ENCODE measurements at regions not wholly inside any gene's neighbourhood (a gene's known extent, or its start where the extent isn't known, plus 50 kb on each side); places are given as distances from the start of the nearest gene placed in this dataset.

DNA sequence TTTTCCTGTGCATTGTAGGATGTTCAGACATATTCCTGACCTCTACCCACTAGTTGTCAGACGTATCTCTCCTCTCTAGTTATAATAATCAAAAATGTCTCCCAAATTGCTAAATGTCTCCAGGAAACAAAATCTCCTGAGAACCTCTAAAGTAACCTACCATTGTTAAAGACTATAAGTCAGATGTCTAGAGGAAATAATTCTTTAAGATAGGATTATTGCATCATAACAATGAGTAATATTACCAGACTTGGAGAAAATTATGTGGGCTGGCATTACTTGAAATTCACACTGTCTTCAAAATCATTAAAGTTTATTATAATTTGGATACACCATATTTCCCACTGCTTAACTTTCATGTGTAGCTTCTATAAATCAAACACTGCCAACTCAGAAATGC, 643.0 kb upstream of the ADGRL2 start:
- DNase-seq (ENCODE audit: low read depth in 2 of 2) = no peak

- DNase-seq (ENCODE audit: low read depth in 2 of 2) = no peak
These were observed 643.8 kb upstream of the ADGRL2 start for GRCh38 chr1:81156887-81157286.

DNA sequence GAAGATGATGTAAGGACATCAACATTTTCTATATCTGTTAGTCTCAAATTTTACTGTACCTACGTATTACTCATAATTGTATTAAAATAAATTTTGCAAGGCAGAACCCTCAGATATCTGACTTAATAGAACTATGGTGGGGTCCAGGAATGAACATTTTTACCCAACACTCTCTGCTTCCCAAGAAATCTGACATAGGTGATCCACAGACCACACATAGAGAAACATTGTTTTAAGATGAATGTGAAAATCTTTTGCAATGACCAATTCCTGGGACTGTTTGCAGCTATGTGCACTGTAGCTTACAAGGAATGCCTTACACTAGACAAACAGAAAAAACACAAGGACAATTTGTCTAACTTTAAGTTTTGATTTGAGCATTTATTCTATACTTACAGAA, 645.6 kb upstream of the ADGRL2 start:
- DNase-seq (ENCODE audit: low read depth in 2 of 2) = no peak

- DNase-seq (ENCODE audit: low read depth in 2 of 2) = no peak
These were observed 649.5 kb upstream of the ADGRL2 start for GRCh38 chr1:81151206-81151605.

- no peak for DNase-seq (ENCODE audit: low read depth in 2 of 2)
These were observed 650.9 kb upstream of the ADGRL2 start for GRCh38 chr1:81149649-81150325.

DNA sequence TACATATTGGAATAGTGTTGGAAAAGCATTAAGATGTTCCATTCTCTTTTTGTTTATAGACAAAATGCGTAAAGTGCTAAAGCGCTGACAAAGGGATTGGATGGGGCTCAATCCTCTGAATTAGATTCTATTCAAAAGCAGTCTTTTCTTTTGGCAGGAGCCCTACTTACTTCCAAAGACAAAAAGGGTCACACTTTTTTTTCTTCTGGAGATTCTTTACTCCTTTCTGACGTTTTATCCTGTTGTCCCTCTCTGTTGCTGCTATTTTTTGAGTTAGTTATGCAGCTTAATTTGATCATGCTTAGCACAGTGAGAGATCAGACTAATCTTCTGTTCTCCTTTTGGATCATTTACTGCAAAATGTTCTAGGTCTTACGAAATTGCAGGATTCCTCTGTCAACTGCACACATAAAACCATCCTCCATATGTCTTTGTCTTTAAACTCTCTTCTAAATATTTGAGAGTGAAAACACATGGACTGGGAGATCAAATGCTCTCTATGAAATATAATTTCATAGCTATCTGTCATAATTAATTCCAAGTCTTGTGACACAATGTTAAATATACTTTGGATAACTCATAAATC, 656.4 kb upstream of the ADGRL2 start:
- no peak for DNase-seq (ENCODE audit: low read depth in 2 of 2)

DNA sequence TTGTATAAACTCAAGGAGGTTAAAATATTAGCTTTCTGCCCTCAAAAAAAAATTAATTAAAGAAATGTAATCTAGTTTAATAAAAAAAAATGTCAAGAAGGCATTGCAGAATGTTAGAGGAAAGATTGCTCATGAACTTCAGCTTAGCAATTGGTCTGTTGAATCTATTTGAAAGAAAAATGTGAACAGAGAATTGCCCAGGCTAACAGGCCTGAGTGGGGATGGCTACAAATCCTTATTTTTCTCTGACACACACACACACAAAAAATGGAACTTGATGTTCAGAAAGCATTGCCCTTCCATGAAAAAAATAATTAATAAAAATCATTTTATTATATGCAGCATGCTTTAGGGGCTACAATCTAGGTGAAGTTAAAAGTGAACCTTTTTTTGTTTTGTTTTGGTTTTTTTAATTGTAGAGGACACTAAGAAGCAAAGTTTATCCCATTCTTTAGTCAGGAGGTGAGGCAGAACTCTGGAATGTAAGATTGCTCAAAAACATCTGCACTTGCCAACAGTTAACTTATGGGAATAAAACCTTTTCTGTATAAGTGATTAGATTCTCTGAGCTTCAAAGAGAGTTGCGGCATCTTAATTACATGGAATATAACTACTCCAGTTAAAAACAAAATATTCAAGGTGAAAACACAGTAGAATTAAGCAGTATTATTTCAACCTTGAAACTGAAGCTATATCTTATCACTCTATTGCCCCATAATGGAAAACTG, 658.5 kb upstream of the ADGRL2 start:
- DNase-seq (ENCODE audit: low read depth in 2 of 2) = no peak

DNA sequence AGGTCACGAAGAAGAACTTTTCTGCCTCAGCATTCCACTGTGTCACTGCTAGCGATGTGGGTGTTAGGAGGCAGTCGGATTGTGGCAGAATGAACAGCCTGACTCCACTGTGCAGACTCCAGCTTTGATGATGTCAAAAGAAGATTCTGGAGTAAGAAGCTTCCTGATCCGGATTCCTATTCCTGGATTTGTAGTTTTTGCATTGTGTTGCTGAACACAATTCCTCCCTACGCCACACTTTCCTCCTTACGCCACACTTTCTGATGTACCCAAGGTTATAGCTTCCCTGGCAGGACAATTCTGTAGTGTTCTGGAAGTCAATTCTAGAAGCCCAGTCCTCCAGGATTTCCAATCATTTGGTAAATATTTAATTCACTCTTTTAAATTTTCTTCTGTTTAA, 665.2 kb upstream of the ADGRL2 start:
- no peak for DNase-seq (ENCODE audit: low read depth in 2 of 2)

DNA sequence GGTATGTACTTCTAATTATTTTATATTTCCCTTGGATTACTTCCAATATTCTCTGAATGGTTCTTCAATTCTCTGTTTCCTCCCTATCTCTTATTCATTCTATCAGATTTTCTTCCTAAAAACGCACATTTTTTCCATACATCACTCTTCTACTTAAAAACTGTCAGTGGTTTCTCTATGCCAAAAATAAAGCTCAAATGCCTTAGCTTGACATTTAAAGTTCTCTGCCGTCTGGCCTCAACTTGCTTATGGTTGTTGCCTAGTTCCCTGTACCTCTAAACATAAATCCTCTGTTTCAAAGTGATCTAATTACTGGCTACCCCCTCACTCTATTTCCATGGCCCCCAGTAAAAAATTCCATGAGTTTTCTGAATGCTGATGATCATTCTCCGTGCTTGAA, 671.0 kb upstream of the ADGRL2 start:
- DNase-seq (ENCODE audit: low read depth in 2 of 2) = no peak

GRCh38 chr1:81129366-81129765, 671.4 kb upstream of the ADGRL2 start:
- no peak for DNase-seq (ENCODE audit: low read depth in 2 of 2)

- DNase-seq (ENCODE audit: low read depth in 2 of 2) = no peak
These were observed 672.7 kb upstream of the ADGRL2 start for GRCh38 chr1:81128079-81128478.

DNA sequence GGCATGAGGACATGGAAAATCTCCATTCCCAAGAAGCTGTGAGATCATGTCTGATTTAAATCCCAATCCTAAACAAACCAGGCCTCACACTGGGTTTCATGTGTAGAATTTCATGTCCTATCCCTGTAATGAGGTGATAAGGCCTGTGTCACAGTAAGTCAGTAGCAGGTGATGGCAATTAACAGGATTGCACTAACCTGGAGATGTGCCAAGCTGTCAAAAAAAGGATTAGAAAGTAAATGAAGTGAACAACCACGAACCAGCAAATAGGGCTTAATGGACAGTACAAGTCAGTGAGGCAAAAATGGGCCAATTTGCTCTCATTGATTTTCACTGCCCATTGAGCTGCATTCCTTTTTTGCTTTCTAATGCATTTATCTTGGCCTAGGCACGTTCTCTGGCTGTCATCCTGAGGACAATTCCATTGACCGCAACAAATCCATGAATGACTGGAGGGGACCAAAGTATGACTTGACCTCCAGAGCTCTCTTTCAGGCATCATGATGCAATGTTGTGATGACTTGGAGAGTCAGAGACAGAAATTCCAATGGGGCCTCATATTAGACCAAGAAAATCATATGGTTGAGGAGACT, 673.6 kb upstream of the ADGRL2 start:
- no peak for DNase-seq (ENCODE audit: low read depth in 2 of 2)

DNA sequence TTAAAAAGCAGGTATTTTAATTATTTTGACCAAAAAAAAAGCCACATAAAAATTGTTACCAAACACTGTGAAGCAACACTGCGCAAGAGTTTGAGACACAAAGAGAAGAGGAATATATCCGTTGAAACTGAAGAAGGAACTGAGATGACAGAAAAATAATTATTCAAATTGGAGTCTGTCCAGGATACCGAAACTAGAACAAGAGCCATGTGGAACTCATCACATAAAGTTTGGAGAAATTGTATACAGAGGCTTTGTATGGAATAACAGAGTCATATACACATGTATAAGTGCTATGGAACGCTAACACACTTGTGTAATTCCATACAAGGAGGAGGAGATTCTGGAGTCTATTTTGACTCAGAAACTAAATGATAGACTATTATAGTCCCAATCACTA, 675.1 kb upstream of the ADGRL2 start:
- no peak for DNase-seq (ENCODE audit: low read depth in 2 of 2)

GRCh38 chr1:81121306-81121705, 679.4 kb upstream of the ADGRL2 start:
- no peak for DNase-seq (ENCODE audit: low read depth in 2 of 2)

- DNase-seq (ENCODE audit: low read depth in 2 of 2) = no peak
These were observed 681.4 kb upstream of the ADGRL2 start for GRCh38 chr1:81119319-81119718.

GRCh38 chr1:81118550-81118949, 682.2 kb upstream of the ADGRL2 start:
- DNase-seq (ENCODE audit: low read depth in 2 of 2) = no peak

GRCh38 chr1:81115422-81115821, 685.3 kb upstream of the ADGRL2 start:
- DNase-seq (ENCODE audit: low read depth in 2 of 2) = no peak

- no peak for DNase-seq (ENCODE audit: low read depth in 2 of 2)
These were observed 686.5 kb upstream of the ADGRL2 start for GRCh38 chr1:81114191-81114590.

DNA sequence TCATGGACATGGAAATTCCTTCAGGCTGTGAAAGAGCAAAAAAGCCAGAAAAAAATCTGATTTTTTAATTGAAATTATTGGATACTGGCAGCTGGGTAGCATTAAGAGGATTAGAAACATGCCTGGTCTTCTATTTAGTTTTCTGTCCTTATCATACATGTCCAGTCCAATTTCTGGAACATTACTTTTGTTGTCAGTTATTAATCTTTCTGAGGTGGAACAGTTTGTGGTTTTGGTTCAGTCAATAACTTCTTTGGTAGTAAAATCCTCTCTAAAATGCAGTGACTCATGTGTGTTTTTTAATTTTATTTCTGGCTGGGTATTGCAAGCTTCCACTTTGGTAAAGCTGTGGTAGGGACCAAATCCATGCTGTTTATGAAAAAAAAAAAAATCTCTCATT, 687.0 kb upstream of the ADGRL2 start:
- DNase-seq (ENCODE audit: low read depth in 2 of 2) = no peak

GRCh38 chr1:81111818-81112217, 688.9 kb upstream of the ADGRL2 start:
- DNase-seq (ENCODE audit: low read depth in 2 of 2) = no peak

DNA sequence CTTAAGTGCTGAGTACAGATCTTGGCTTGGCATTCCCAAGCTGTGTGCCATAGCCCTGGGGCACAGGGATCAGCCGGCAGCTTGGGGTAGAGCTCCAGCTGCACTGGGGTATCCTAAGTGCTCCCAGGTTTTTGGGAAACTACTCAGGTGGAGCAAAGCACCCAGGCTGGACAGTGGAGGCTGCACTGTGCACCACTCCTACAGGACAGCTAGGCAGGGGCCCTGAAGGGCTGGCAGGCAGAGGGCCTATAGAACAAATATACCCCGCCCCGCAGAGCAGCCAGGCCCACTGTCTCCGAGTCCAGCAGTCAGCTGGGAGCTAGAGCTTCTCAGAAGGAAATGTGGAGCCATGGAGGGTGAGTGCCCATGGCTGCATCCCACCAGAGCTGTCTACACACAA, 691.7 kb upstream of the ADGRL2 start:
- no peak for DNase-seq (ENCODE audit: low read depth in 2 of 2)

DNA sequence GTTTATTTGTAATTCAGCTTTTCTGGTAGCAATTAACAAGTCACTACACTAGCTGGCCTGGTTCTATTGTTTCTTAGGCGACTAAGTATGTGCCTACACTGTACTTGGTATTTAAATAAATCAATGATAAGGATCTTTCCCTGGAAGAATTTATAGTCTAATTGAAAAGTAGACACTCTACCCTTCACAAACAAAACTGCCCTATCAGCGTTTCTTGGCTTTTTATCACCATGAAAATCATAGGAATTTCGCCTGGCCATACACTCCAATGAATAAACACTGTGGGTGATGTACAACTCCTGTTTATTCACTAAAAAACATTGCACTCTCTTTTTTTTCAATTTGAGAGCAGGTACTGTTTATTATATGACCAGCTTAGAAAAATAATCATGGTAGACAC, 702.9 kb upstream of the ADGRL2 start:
- DNase-seq (ENCODE audit: low read depth in 2 of 2) = no peak

- no peak for DNase-seq (ENCODE audit: low read depth in 2 of 2)
These were observed 727.2 kb upstream of the ADGRL2 start for GRCh38 chr1:81073580-81073979.

Measured in stimulated activated CD4-positive, alpha-beta T cell treated with anti-CD3 and anti-CD28 coated beads, Interleukin-12 subunit alpha, Interleukin-12 subunit beta, amount 100 ng/mL, for 24 hours (primary cell).